ENCODE measurements at regions not wholly inside any gene's neighbourhood (a gene's known extent, or its start where the extent isn't known, plus 50 kb on each side); places are given as distances from the start of the nearest gene placed in this dataset.

GRCh38 chr4:56272927-56273326 is 114.4 kb downstream of the AASDH start:
- intact Hi-C loops (cut with DNase I; ENCODE audit: low total_unique reads) = no loop called here
- H3K27ac ChIP-seq = no peak overlapping the region
- H3K4me3 ChIP-seq = no peak overlapping the region
- H3K9me3 ChIP-seq = no peaks in the 10 kb centered on the region
- DNase-seq = no peak
- TF ChIP-seq POLR2A (IDR thresholded peaks at IDR 0.05) (no peak), CTCF (IDR thresholded peaks at IDR 0.05) (no peak)
- no peaks in the 10 kb centered on the region for H3K36me3 ChIP-seq
- no peaks in the 10 kb centered on the region for H3K27me3 ChIP-seq
- H3K4me1 ChIP-seq = no peaks in the 10 kb centered on the region

DNA sequence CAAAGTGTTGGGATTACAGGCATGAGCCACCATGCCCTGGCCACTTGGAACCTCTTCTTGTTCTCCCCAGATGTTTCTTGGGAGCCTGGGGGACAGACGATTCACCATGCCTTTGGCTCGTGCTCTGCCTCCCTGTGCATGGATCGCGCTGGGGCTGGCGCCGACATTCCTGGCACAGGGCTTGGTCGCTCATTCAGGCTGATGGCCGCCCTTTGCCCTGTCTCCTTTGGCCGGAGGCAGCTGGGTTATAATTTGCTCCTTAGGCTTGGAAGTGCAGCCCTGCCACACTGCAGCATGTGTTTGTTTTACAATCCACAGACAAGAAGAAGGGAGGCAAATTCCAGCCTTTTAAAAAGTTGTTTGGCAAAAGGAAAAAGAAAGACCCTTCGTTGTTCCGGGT is 115.3 kb downstream of the AASDH start:
- TF ChIP-seq CTCF (IDR thresholded peaks at IDR 0.05) (no peak), POLR2A (IDR thresholded peaks at IDR 0.05) (no peak)
- no peak overlapping the region for H3K27ac ChIP-seq
- DNase-seq = no peak

GRCh38 chr4:56271131-56271530 is 116.2 kb downstream of the AASDH start:
- Histone ChIP-seq H3K36me3 (no peaks in the 10 kb centered on the region), H3K4me3 (no peak overlapping the region), H3K27me3 (no peaks in the 10 kb centered on the region), H3K27ac (no peak overlapping the region), H3K4me1 (no peaks in the 10 kb centered on the region), H3K9me3 (no peaks in the 10 kb centered on the region)
- DNase-seq = no peak
- intact Hi-C loops (cut with DNase I; ENCODE audit: low total_unique reads) = no loop called here
- TF ChIP-seq CTCF (IDR thresholded peaks at IDR 0.05) (no peak), POLR2A (IDR thresholded peaks at IDR 0.05) (no peak)

More for the DNA sequence above, 115.3 kb downstream of the AASDH start:
- H3K4me3 ChIP-seq = no peak overlapping the region
- H3K4me1 ChIP-seq = no peaks in the 10 kb centered on the region
- no peaks in the 10 kb centered on the region for H3K36me3 ChIP-seq
- H3K9me3 ChIP-seq = no peaks in the 10 kb centered on the region
- intact Hi-C loops (cut with DNase I; ENCODE audit: low total_unique reads) = no loop called here
- H3K27me3 ChIP-seq = no peaks in the 10 kb centered on the region

DNA sequence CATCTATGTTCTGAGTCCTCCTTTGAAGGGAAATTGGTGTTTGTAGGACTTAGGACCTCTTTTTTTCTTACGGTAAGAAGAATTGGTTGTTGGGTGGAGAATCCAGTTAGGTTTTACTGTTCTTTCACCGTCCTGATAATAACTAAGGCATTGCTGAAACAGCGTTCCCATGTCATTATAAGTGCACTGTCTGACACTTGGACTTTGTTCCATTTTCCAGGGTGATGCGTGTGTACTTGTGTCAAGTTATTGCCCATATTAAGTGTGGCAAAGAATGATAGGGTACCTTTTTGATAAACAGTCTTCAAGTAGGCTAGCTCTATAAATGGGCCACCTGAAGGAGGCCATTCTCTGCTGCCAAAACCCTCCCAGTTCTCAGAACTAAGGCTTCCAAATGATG is 119.7 kb downstream of the AASDH start:
- Histone ChIP-seq H3K4me1 (no peaks in the 10 kb centered on the region), H3K27me3 (no peaks in the 10 kb centered on the region), H3K9me3 (no peaks in the 10 kb centered on the region), H3K36me3 (no peaks in the 10 kb centered on the region), H3K27ac (no peak overlapping the region), H3K4me3 (no peak overlapping the region)
- DNase-seq = no peak
- TF ChIP-seq CTCF (IDR thresholded peaks at IDR 0.05) = no peak
- no peak for TF ChIP-seq POLR2A (IDR thresholded peaks at IDR 0.05)
- intact Hi-C loops (cut with DNase I; ENCODE audit: low total_unique reads) = no loop called here

GRCh38 chr4:56264873-56265272 is 122.4 kb downstream of the AASDH start:
- no peak for DNase-seq
- H3K4me1 ChIP-seq = no peaks in the 10 kb centered on the region
- intact Hi-C loops (cut with DNase I; ENCODE audit: low total_unique reads) = no loop called here
- no peaks in the 10 kb centered on the region for H3K36me3 ChIP-seq
- no peak overlapping the region for H3K4me3 ChIP-seq
- no peaks in the 10 kb centered on the region for H3K9me3 ChIP-seq
- H3K27ac ChIP-seq = no peak overlapping the region
- no peaks in the 10 kb centered on the region for H3K27me3 ChIP-seq
- TF ChIP-seq CTCF (IDR thresholded peaks at IDR 0.05) (no peak), POLR2A (IDR thresholded peaks at IDR 0.05) (no peak)

Measured in uterus (tissue), 3 donors.